Right lobe of liver (tissue), 4 donors: ENCODE measurements at regions not wholly inside any gene's neighbourhood (a gene's known extent, or its start where the extent isn't known, plus 50 kb on each side); places are given as distances from the start of the nearest gene placed in this dataset.

Source experiments
- POLR2A ChIP-seq: fragments of 450-650 bp; IDR thresholded peaks from one replicate; pipeline ENCODE4 v1.6.1; 2017; ENCODE audit warnings: antibody characterized with exemption, mild to moderate bottlenecking
- TF ChIP-seq, protein P1 (sequence below), 4 donors: fragments of 200-600 bp in 3 of 4; fragments of 450-650 bp in 1 of 4; IDR thresholded peaks; one replicate each; pipeline versions ENCODE4 v1.5.1 to v1.8.0; 2016 to 2022; ENCODE audit warnings: antibody characterized with exemption in 4 of 4, mild to moderate bottlenecking in 2 of 4
- donor health status: DM: no; HTN: no; CAD: no.
- donor health status: DM: no; HTN: no; CAD: no.
- donor health status: DM: no; HTN: yes; CAD: no.

DNA sequence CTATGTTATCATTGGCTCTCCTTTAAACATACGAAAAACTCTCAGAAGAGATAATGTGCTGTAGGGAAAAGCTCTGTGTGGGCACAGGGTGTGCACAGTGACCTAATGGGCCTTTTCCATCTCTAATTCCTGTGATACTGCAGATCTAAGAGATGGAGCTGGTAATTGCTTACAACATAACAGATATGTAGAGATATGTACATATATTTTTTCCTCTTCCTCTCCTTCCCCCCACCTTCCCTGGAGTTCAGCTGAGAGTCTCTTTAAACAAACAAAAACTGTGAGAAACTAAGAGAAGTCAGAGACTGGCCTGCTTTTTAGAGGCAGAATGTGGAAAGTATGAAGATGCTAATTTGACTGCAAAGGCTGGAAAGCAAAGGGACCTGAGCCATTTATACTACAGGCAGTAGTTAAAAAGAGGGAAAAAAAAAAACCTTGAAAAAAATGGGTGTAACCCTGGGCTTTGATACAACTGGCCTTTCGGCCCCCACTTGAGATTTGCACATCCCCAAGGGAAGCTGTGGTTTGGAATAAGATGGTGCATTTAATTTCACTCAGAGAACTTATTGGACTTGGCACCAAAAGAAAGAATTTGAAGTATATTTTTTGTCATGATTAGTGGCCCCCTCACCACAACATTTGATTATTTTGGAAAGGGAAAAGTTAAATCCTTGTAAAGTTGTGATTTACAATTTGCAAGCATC, 502.2 kb upstream of the ZEB2 start:
- TF ChIP-seq, protein P1, sequence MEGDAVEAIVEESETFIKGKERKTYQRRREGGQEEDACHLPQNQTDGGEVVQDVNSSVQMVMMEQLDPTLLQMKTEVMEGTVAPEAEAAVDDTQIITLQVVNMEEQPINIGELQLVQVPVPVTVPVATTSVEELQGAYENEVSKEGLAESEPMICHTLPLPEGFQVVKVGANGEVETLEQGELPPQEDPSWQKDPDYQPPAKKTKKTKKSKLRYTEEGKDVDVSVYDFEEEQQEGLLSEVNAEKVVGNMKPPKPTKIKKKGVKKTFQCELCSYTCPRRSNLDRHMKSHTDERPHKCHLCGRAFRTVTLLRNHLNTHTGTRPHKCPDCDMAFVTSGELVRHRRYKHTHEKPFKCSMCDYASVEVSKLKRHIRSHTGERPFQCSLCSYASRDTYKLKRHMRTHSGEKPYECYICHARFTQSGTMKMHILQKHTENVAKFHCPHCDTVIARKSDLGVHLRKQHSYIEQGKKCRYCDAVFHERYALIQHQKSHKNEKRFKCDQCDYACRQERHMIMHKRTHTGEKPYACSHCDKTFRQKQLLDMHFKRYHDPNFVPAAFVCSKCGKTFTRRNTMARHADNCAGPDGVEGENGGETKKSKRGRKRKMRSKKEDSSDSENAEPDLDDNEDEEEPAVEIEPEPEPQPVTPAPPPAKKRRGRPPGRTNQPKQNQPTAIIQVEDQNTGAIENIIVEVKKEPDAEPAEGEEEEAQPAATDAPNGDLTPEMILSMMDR (IDR thresholded peaks at IDR 0.05), result no peak
- TF ChIP-seq POLR2A, result no peak
